SK-N-MC (cell line): ENCODE measurements at regions not wholly inside any gene's neighbourhood (a gene's known extent, or its start where the extent isn't known, plus 50 kb on each side); places are given as distances from the start of the nearest gene placed in this dataset.

Experiments used
- EZH2 ChIP-seq: fragments of 200-600 bp; sonication (generic); IDR thresholded peaks from one replicate; pipeline ENCODE4 v1.6.1; 2017; ENCODE audit warnings: antibody characterized with exemption
- FOXP2 ChIP-seq: optimal IDR thresholded peaks from 2 replicates; pipeline ENCODE3; 2011; ENCODE audit warnings: mild to moderate bottlenecking, moderate library complexity; ENCODE audit not compliant: insufficient read depth; ENCODE audit errors: extremely low read length, control extremely low read depth
- POLR2AphosphoS5 ChIP-seq: IDR thresholded peaks from 2 replicates; pipeline ENCODE4 v1.6.1; 2012; ENCODE audit warnings: mild to moderate bottlenecking, low read depth, low read length, borderline replicate concordance

DNA sequence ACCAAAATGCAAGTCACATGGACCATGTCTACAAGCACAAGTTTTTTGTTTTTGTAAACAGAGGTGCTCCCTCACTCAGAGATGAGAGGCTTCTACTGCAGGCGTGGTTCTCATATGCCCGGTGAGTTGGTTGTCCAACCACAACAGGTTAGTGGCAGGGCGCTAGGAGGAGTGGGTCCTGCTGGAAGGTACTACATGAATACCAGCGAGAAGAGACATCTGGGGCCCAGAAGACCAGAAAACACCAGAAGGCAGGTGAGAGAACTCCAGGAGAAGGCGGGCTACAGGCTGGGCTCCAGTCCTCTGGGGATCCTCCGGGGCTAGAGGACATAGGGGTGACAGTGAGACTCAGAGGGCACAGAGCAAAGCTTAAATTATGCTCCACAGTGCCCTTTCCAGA, 366.5 kb downstream of the MATN1 start:
- no peak for TF ChIP-seq EZH2
- TF ChIP-seq FOXP2 = no peak
- TF ChIP-seq POLR2AphosphoS5 = no peak
